HCT116 (cell line): ENCODE measurements at regions not wholly inside any gene's neighbourhood (a gene's known extent, or its start where the extent isn't known, plus 50 kb on each side); places are given as distances from the start of the nearest gene placed in this dataset.

Experiments used
- ATAC-seq: fragments of 200-7000 bp; cut with Tn5 transposase; 2 replicates; pipeline ENCODE4 v1.9.1; 2020; ENCODE audit warnings: mild to moderate bottlenecking, moderate library complexity
- BruUV-seq: library from RNA; stranded (reverse); fragments of 400-500 nt; replicated peaks from 2 replicates; lab custom pipeline; 2021; lab: Mats Ljungman, UMichigan
- CTCF ChIA-PET: fragments of 300-600 bp; sonication (Branson Sonifier 250); formaldehyde crosslinking; loops from one replicate; lab custom pipeline; 2021; ENCODE audit warnings: antibody characterized with exemption; lab: Charles Lee
- POLR2A ChIA-PET: fragments of 300-600, 350-600 bp; sonication (Branson Sonifier 250); formaldehyde crosslinking; loops from one replicate; lab custom pipeline; 2021; ENCODE audit warnings: antibody characterized with exemption; lab: Charles Lee
- RAD21 ChIA-PET, 2 experiments: fragments of 300-600 bp; sonication (Branson Sonifier 250); formaldehyde crosslinking; loops; one replicate each; lab custom pipeline; 2023; ENCODE audit warnings: low total read pairs in 2 of 2; ENCODE audit not compliant: uncharacterized antibody in 2 of 2, unreplicated experiment in 2 of 2, low non-redundant PET in 1 of 2; lab: Charles Lee
- DNase-seq: peaks from one replicate; pipeline ENCODE4 v3.0.0-alpha.2; 2010; ENCODE audit warnings: low read depth, low spot score
- H2AFZ ChIP-seq: fragments of 200-600 bp; shearing (Covaris generic), sonication (generic); 2 replicates; pipeline ENCODE4 v1.6.1; 2017; ENCODE audit warnings: low read depth, mixed run types, mixed read lengths, antibody characterized with exemption, low read length; ENCODE audit not compliant: poor library complexity, severe bottlenecking
- H3K27ac ChIP-seq: 2 replicates; pipeline ENCODE4 v1.5.1; 2012; ENCODE audit warnings: low read depth, low read length
- H3K27me3 ChIP-seq: fragments of 200-600 bp; sonication (generic); 2 replicates; pipeline ENCODE4 v1.6.1; 2016; ENCODE audit warnings: mixed run types, low read length, mixed read lengths; ENCODE audit not compliant: insufficient read depth
- H3K36me3 ChIP-seq, 2 experiments: fragments of 200-500 bp in 1 of 2; fragments of 200-600 bp in 1 of 2; sonication (Bioruptor generic) in 1 of 2; sonication (generic) in 1 of 2; 2 replicates each; pipeline versions ENCODE4 v1.5.1 to v1.6.1; 2014 to 2016; ENCODE audit warnings: low read length in 2 of 2, inconsistent platforms in 1 of 2, mixed read lengths in 1 of 2, mixed run types in 1 of 2; ENCODE audit not compliant: insufficient read depth in 2 of 2, control insufficient read depth in 1 of 2
- H3K4me1 ChIP-seq, 2 experiments: fragments of 200-600 bp in 1 of 2; sonication (generic) in 1 of 2; 2 replicates each; pipeline versions ENCODE4 v1.5.1 to v1.6.1; 2012 to 2017; ENCODE audit warnings: low read length in 2 of 2, inconsistent platforms in 1 of 2, mild to moderate bottlenecking in 1 of 2, mixed read lengths in 1 of 2, mixed run types in 1 of 2, moderate library complexity in 1 of 2; ENCODE audit not compliant: insufficient read depth in 2 of 2, control insufficient read depth in 1 of 2
- H3K4me2 ChIP-seq: fragments of 200-600 bp; sonication (generic); 2 replicates; pipeline ENCODE4 v1.6.1; 2017; ENCODE audit warnings: mixed run types, low read length, mixed read lengths
- H3K4me3 ChIP-seq, 2 experiments: fragments of 200-600 bp in 1 of 2; sonication (generic) in 1 of 2; replicated peaks in 1 of 2; 2 replicates each; pipeline ENCODE4 v1.5.1; 2011 to 2016; ENCODE audit warnings: low read length in 2 of 2, control low read depth in 1 of 2, low read depth in 1 of 2, mild to moderate bottlenecking in 1 of 2, mixed read lengths in 1 of 2, mixed run types in 1 of 2
- H3K79me2 ChIP-seq: fragments of 200-600 bp; sonication (generic); 2 replicates; pipeline ENCODE4 v1.6.1; 2017; ENCODE audit warnings: mild to moderate bottlenecking, mixed run types, low read length, moderate library complexity, mixed read lengths; ENCODE audit not compliant: insufficient read depth
- H3K9ac ChIP-seq: fragments of 200-600 bp; sonication (generic); 2 replicates; pipeline ENCODE4 v1.6.1; 2016; ENCODE audit warnings: low read length, mixed read lengths
- H3K9me2 ChIP-seq: fragments of 200-600 bp; sonication (generic), shearing (Covaris generic); 2 replicates; pipeline ENCODE4 v1.6.1; 2017; ENCODE audit warnings: mixed run types, mild to moderate bottlenecking, moderate library complexity; ENCODE audit not compliant: insufficient read depth
- H3K9me3 ChIP-seq, 2 experiments: fragments of 200-500 bp in 1 of 2; fragments of 200-600 bp in 1 of 2; sonication (Bioruptor generic) in 1 of 2; sonication (generic) in 1 of 2; 2 replicates each; pipeline ENCODE4 v1.6.1; 2014 to 2017; ENCODE audit warnings: low read length in 2 of 2, mixed read lengths in 2 of 2, inconsistent platforms in 1 of 2, low read depth in 1 of 2, mild to moderate bottlenecking in 1 of 2, mixed run types in 1 of 2, moderate library complexity in 1 of 2; ENCODE audit not compliant: control insufficient read depth in 1 of 2, insufficient read depth in 1 of 2
- H4K20me1 ChIP-seq: fragments of 200-600 bp; sonication (generic), shearing (Covaris generic); 2 replicates; pipeline ENCODE4 v1.6.1; 2017; ENCODE audit warnings: mixed run types, mild to moderate bottlenecking, moderate library complexity; ENCODE audit not compliant: insufficient read depth
- ATF3 ChIP-seq: IDR thresholded peaks from 2 replicates; pipeline ENCODE4 v1.6.1; 2012
- CEBPB ChIP-seq: IDR thresholded peaks from 2 replicates; pipeline ENCODE4 v1.6.1; 2012; ENCODE audit warnings: low read depth
- EZH2 ChIP-seq: fragments of 200-600 bp; sonication (generic); IDR thresholded peaks from 2 replicates; pipeline ENCODE4 v1.6.1; 2017; ENCODE audit warnings: antibody characterized with exemption, mixed run types
- EZH2phosphoT487 ChIP-seq: fragments of 200-600 bp; IDR thresholded peaks from 2 replicates; pipeline ENCODE4 v1.6.1; 2018; ENCODE audit warnings: antibody characterized with exemption, borderline replicate concordance
- FOSL1 ChIP-seq: IDR thresholded peaks from 2 replicates; pipeline ENCODE4 v1.6.1; 2012; ENCODE audit warnings: low read depth
- JUND ChIP-seq: IDR thresholded peaks from 2 replicates; pipeline ENCODE4 v1.6.1; 2012
- POLR2A ChIP-seq: IDR thresholded peaks from 2 replicates; pipeline ENCODE4 v1.7.0; 2011; ENCODE audit warnings: borderline replicate concordance; ENCODE audit not compliant: insufficient read depth, insufficient read length; ENCODE audit errors: extremely low read depth
- POLR2AphosphoS5 ChIP-seq: IDR thresholded peaks from 2 replicates; pipeline ENCODE4 v1.6.1; 2011; ENCODE audit warnings: mild to moderate bottlenecking, low read depth, low read length, moderate library complexity
- RAD21 ChIP-seq: IDR thresholded peaks from 2 replicates; pipeline ENCODE4 v1.6.1; 2012; ENCODE audit warnings: low read depth, mild to moderate bottlenecking
- REST ChIP-seq: IDR thresholded peaks from 2 replicates; pipeline ENCODE4 v1.6.1; 2012; ENCODE audit warnings: low read depth
- SIN3A ChIP-seq: IDR thresholded peaks from 2 replicates; pipeline ENCODE4 v1.6.1; 2012; ENCODE audit warnings: low read depth
- SP1 ChIP-seq: IDR thresholded peaks from 2 replicates; pipeline ENCODE4 v1.6.1; 2012; ENCODE audit warnings: low read depth
- SRF ChIP-seq: IDR thresholded peaks from 2 replicates; pipeline ENCODE4 v1.6.1; 2012; ENCODE audit warnings: low read depth
- TCF7L2 ChIP-seq: IDR thresholded peaks from 2 replicates; pipeline ENCODE4 v1.7.0; 2011; ENCODE audit warnings: borderline replicate concordance, inconsistent platforms; ENCODE audit not compliant: insufficient read depth, insufficient read length; ENCODE audit errors: extremely low read depth
- YY1 ChIP-seq: IDR thresholded peaks from 2 replicates; pipeline ENCODE4 v1.6.1; 2011; ENCODE audit warnings: low read length, low read depth, moderate library complexity, mild to moderate bottlenecking; ENCODE audit not compliant: insufficient replicate concordance; ENCODE audit errors: extremely low read depth
- ZBTB33 ChIP-seq: IDR thresholded peaks from 2 replicates; pipeline ENCODE4 v1.6.1; 2011; ENCODE audit warnings: mild to moderate bottlenecking, low read length, moderate library complexity; ENCODE audit not compliant: insufficient replicate concordance; ENCODE audit errors: extremely low read depth
- intact Hi-C: fragments of 100-400 bp; cut with micrococcal nuclease; formaldehyde crosslinking; loops from 2 replicates; pipeline ENCODE4 v1.10.0; 2022

GRCh38 chr2:16209799-16210198 is 269.4 kb downstream of the MYCN start:
- intact Hi-C loops = no loop called here
- Histone ChIP-seq H3K9ac (no peak overlapping the region), H3K79me2 (no peaks in the 10 kb centered on the region), H3K36me3 (no peaks in the 10 kb centered on the region), H3K9me2 (no peaks in the 10 kb centered on the region), H3K27me3 (peaks cover 4% of the 10 kb centered on the region; the same call in 1 of the 2 replicates), H3K27ac (no peak overlapping the region), H4K20me1 (no peaks in the 10 kb centered on the region), H2AFZ (no peak overlapping the region), H3K4me1 (no peaks in the 10 kb centered on the region), H3K4me3 (no peak overlapping the region), H3K4me2 (no peak overlapping the region), H3K9me3 (no peaks in the 10 kb centered on the region)
- RAD21 ChIA-PET = no interaction called here
- TF ChIP-seq FOSL1 (no peak), ATF3 (no peak)
- ATAC-seq (no peak), DNase-seq (no peak)
- POLR2A ChIA-PET = no interaction called here
- no TSS peak for BruUV-seq
- CTCF ChIA-PET = no interaction called here

GRCh38 chr2:16208921-16209320 is 268.6 kb downstream of the MYCN start:
- Histone ChIP-seq H4K20me1 (no peaks in the 10 kb centered on the region), H3K4me3 (no peak overlapping the region), H3K9me2 (no peaks in the 10 kb centered on the region), H2AFZ (no peak overlapping the region), H3K27ac (no peak overlapping the region), H3K27me3 (peaks cover 4% of the 10 kb centered on the region; the same call in 1 of the 2 replicates), H3K4me2 (no peak overlapping the region), H3K9me3 (no peaks in the 10 kb centered on the region), H3K79me2 (no peaks in the 10 kb centered on the region), H3K4me1 (no peaks in the 10 kb centered on the region), H3K36me3 (no peaks in the 10 kb centered on the region), H3K9ac (no peak overlapping the region)
- POLR2A ChIA-PET = no interaction called here
- ATAC-seq (no peak), DNase-seq (no peak)
- TF ChIP-seq SIN3A = no peak
- TF ChIP-seq FOSL1 = no peak
- TF ChIP-seq YY1 = no peak
- no peak for TF ChIP-seq EZH2
- no peak for TF ChIP-seq REST
- no peak for TF ChIP-seq POLR2AphosphoS5
- TF ChIP-seq RAD21 = no peak
- TF ChIP-seq ZBTB33 = no peak
- no peak for TF ChIP-seq EZH2phosphoT487
- no peak for TF ChIP-seq JUND
- TF ChIP-seq TCF7L2 = no peak
- no peak for TF ChIP-seq CEBPB
- no peak for TF ChIP-seq POLR2A
- no peak for TF ChIP-seq SP1
- TF ChIP-seq SRF = no peak
- BruUV-seq = no TSS peak
- RAD21 ChIA-PET = no interaction called here
- intact Hi-C loops = no loop called here
- CTCF ChIA-PET = no interaction called here
